ENCODE measurements at regions not wholly inside any gene's neighbourhood (a gene's known extent, or its start where the extent isn't known, plus 50 kb on each side); places are given as distances from the start of the nearest gene placed in this dataset.

DNA sequence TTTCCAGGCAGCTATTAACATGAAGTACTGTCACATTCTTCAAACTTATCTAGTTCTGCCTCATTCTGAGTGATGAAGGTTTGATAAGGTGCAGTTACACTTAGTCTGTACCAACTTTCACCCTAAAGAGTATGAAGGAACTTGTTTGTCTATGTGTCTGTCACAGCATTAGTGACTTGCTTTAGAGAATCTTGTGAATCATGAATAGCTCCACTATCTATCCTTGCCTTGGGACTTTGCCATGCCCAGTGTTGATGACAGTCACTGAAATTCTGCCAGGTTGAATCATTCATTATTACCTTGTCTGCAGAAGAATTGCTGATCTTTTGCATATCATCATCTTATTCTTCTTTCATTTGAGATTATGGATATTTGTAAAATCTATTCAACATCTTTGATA lies 50.9 kb upstream of the A1CF start:
- DNase-seq: no peak

DNA sequence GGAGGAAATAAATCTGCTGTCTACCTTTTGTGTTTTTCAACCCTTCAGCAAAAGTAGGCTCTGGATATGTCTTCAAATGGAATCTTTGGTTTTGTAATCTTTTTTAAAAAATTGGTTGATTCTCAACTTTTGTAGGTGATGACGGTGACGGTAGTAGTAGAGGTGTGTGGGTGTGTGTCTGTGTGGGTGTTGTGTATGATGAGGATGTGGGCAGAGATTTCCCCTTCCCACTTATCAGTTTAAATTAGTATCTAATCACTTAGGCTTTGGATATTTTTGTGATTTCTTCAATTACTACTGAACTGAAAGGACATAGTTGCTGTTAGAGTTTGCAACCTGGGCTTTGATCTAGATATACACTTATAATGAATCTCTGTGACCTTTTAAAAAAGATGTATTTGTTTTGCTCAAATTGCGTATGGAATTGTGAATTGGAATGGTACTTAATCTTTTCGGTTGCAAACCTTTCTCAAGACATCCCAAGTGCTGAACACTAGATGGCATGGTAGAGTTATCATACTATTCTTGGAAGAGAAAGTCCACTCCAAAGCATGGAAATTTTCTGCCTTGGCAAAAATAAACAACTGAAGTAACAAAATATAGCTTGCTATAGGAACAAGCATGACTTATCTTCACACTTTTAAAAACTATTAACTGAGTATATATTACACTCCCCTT lies 51.9 kb upstream of the A1CF start:
- DNase-seq: peak; percentile 1

DNA sequence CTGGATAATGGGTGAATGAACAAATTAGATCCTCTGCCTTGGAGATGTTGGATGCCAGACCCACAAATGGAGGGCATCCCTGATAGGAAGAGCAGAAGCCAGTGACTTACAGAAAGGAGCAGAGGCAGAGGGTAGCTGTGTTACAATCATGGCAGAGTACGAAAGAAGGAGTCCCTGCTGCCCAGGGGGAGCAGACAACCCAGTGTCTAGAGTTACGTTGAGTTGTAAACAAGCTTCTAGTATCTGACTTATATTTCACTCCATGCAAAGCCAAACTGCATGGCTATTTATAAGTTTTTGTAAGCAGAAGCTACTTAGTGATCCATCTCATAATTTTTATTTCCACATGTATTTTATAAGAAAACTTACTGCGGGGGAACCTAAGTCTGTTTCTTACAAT lies 56.2 kb upstream of the A1CF start:
- no peak for DNase-seq

DNA sequence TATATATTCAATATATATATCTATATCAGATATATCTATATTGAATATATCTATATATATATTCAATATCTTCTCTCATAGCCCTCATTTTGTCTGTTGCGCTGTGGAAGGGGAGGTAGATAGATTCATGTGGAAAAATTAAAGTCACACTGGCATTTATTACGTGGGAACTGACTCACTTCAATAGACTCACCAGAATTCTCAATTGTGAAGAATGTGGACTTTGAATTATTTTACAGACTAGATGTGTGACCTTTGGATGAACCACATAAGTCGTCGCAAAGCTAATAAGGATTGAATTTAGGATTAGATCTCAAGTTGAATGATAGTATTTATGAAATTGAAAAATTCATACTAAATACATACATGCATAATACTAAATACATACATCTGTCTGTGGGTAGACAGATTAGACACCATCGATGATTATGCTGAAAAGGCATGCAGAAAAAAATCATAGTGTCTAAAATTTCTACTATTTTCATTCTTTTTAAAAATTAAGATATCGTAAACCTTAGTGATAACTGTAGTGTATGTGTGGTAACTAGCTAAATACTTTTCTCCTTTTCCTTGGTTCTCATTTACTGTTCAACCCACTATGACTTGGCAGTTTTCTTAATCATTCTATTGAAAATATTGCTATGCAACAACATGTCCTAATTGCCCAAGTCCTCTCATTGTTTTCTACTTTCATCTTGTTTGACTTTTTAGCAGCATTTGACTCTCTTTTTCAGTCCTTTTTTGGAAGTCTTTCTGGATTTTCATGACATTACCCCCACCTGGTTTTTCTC lies 61.8 kb upstream of the A1CF start:
- DNase-seq: no peak

- DNase-seq: no peak
These were observed 65.9 kb upstream of the A1CF start for GRCh38 chr10:50951365-50951764.

DNA sequence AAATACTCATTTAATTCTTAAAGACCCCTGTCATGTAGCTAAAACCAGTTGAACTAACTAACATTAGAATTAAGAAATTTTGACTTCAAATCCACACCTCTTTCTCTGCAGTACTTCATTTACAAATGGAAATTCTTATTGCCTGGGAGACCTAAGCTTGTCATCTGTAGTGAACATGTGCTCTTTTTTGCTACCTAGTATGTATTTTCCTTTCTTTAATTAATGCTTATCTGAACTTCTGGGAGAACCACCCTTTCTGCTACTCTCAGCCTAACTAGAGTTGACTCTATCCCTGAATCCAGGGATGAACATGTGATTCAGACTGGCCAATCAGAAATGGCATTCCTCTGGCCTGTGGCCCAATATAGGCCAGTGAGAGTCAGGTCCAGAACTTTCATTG lies 75.9 kb upstream of the A1CF start:
- no peak for DNase-seq

DNA sequence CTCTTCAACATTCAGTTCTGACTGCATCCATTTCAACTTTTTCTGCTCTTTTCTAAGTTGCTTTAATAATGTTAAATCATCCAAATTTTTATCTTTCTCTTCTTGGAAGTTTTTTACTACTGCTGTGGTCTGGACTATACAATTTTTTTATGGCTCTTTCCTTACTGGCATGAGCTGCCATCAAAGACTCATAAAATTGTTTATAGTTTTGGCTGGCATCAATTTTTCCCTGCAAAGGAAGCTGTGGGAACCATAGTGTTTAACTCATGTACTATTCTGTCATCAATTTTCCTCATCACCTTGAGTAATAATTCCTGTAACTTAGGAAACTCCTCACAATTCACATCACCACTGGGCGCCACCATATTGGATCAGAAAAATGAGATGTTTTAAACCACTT lies 77.6 kb upstream of the A1CF start:
- no peak for DNase-seq

DNA sequence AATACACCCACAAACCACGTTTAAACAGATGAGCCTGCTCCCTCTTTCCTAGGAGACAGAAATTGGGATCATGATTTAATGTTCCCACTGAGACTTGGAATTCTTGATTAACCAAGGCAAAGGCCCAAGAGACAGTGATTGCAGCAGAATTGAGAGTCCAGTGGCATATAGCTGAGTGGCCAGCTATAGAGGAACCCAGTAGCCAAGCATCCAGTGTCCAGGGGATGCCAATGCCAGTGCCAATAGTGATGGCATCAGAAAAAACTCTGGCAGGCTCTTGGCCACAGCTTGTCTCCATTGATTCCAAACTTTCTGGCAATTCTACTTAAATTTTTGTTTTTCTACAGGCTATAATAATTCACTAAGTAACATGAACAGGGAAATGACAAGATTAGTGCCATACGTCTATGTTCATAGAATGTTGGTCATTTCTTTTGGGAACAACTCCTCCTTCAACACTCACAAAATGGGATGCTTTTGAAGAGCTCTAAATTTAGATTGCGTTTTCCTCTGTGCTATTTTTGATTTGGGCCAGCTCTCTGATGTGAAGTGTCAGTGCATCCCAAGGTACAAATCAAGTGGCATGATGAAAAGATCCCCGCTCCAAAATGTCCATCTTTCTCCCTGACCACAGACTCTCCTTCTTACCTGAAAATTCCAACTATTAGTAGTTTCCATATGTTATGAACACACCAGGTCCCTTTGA lies 83.1 kb upstream of the A1CF start:
- DNase-seq: no peak

GRCh38 chr10:50972591-50972990 lies 87.2 kb upstream of the A1CF start:
- no peak for DNase-seq

DNA sequence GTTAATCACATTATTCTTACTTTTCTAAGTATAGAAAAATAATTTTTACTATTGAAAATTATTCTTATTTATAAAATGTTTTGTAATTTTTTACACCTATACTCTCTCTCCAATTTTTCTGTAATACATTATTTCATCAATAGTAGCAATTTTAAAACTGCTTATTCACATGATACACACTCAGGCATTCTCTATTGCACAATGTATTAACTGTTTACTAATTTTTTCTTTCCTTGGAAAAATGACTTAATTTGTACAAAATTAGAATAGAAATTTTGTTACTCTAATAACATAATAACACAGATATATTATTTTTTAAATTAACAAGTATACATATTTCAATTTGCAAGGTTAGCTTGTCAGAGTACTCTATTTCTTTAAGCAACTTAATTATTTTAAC lies 92.9 kb upstream of the PRKG1 start:
- DNase-seq: no peak

DNA sequence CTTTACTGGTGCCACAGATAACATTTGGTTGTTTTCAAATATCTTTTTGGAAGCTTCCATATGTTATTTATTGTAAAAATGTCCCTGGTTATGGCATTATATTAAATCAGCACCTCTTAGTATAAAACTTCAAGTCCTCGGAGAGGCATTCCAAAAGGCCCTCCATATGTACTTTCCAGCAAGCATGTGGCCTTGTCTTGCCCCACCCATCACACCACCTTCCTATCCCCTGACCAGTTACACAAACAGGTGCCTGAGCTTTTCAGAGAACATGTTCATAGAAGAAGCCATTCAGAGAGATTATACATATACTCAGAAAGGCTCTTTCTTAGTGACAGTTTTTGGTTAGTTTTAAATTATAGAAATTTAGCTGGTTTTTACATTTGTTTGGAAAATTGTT lies 92.4 kb upstream of the PRKG1 start:
- DNase-seq: no peak

DNA sequence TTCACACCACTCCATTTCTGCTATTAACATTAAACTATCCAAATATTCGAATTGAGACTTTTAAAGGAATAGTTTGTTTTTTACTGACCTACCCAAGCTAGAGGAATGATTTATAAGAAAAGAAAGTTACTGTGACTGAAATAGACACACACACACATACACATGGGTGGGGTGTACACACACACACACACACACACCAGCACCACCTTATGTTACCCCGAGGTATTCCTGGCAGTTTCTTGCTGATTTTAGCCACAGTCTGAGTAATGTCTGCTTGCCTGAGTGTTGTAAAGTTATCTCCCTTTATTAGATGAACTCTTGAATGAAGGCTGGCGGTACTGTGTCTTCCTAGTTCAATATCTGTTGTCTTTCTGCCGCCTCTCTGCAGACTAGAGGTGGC lies 91.3 kb upstream of the PRKG1 start:
- no peak for DNase-seq

GRCh38 chr10:50987934-50988333 lies 86.4 kb upstream of the PRKG1 start:
- no peak for DNase-seq

DNA sequence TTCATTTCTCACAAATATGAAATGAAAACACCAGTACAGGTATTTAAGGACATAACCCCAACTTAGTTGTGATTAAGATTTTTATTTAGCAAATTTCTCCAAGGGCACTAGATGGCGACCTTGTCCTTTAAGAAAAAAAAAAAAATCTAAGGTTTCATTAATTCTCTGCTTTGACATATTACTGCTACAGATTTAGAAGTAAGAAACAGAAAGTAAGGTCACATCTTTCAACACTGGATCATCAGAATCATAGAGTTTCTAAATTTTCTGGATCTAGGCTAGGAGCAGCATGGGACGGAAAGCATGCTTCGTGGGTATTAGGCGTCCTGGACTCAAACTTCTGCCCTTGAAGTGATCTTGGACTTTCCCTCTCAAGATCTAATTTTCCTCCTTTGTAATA lies 85.5 kb upstream of the PRKG1 start:
- DNase-seq: peak; percentile 1

- DNase-seq: peak; percentile 40
These were observed 83.5 kb upstream of the PRKG1 start for GRCh38 chr10:50990568-50991455.

GRCh38 chr10:50991456-50992355 lies 82.6 kb upstream of the PRKG1 start:
- DNase-seq: peak; percentile 9

DNA sequence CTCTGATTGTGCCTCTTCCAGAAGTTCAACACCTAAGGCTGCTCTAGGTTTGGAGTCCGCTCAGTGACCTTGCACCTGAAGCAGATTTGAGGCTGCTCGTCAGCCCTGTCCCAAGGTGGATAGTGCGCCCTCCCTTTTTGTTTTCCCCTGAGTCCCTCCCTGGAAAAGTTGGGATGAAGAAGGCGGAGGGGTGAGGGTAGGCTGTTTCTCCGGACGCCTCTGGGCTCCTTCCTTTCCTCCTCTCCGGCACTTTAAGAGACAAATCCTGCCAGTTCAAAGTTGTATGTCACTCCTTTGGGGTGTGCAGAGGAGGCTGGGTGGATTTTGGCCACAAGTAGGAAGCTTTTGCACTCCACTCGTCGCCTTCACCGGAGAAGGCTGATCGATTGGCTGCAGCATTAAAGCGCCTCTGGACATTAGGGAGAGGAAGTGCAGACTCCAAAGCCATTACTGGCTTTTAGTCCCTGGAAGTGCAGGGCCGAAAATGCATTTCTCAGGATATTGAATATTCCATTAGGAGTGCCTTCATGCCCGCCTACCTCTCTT lies 81.9 kb upstream of the PRKG1 start:
- DNase-seq: no peak

DNA sequence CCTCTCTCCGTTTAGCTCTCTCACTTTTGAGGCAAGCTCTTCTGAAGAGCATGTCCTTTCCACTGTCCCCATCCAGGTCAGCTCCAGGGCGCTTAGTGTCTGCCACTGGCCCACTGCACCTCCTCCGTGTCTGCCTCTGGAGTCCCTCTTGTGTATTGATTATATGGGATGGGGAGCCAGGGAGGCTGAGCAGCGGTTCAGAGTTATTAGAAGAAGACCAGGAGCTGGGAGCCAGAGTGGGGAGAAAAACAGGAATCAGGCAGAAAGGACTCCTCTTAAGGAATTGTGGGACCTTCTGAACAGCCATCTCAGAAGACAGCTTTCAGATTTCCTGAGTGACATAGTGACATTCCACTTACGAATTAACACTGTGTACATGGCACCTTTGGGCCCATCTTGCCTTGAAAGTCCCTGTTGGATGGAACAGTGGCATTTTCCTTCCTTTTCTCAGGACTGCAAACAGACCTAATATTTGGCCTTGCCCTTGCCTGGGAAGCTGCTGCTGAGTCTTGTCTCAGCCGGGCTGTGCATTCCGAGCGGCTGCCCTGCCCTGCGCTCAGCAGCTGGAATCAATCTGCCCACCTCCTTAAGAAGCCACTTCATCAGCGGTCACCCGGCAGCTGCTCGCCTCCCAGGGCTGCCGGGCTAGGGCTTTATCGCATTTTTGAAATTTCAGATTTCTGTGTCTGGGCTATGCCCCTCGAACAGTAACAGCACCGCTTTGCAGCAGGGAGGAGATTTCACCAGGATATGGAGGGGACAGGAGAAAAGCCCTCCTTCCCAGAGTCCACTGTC lies 81.1 kb upstream of the PRKG1 start:
- DNase-seq: no peak

- no peak for DNase-seq
These were observed 80.5 kb upstream of the PRKG1 start for GRCh38 chr10:50993771-50994251.

GRCh38 chr10:50997461-50997860 lies 76.8 kb upstream of the PRKG1 start:
- DNase-seq: no peak

- no peak for DNase-seq
These were observed 75.1 kb upstream of the PRKG1 start for GRCh38 chr10:50999163-50999562.
